ENCODE measurements at regions not wholly inside any gene's neighbourhood (a gene's known extent, or its start where the extent isn't known, plus 50 kb on each side); places are given as distances from the start of the nearest gene placed in this dataset.

- POLR2A ChIA-PET = no interaction called here
- H3K4me3 Mint-ChIP-seq = no peak overlapping the region
- intact Hi-C loops (cut with DNase I, micrococcal nuclease) = no loop called here
These were observed 82.4 kb upstream of the NAF1 start for GRCh38 chr4:163249042-163249441.

GRCh38 chr4:163245044-163245728 lies 78.5 kb upstream of the NAF1 start:
- H3K27ac Mint-ChIP-seq = no peak overlapping the region
- peaks cover 11% of the 10 kb centered on the region for H3K27me3 Mint-ChIP-seq
- no peak overlapping the region for H3K4me3 ChIP-seq (ENCODE audit: low read length)
- no peak for TF ChIP-seq CTCF (IDR thresholded peaks at IDR 0.05)
- POLR2A ChIA-PET = no interaction called here
- H3K27me3 ChIP-seq (ENCODE audit: control insufficient read depth in 1 of 2, insufficient read depth in 2 of 2, low read length in 2 of 2) = no peaks in the 10 kb centered on the region
- ATAC-seq (ENCODE audit: poor library complexity) = no peak
- H3K9me3 Mint-ChIP-seq = peaks cover 5% of the 10 kb centered on the region
- peaks cover 0 to 3% of the 10 kb centered on the region in 2 experiments for H3K9me3 ChIP-seq (ENCODE audit: control insufficient read depth in 1 of 2, insufficient read depth in 1 of 2, low read length in 2 of 2)
- H3K36me3 ChIP-seq (ENCODE audit: insufficient read depth, low read length) = no peaks in the 10 kb centered on the region
- no peaks in the 10 kb centered on the region for H3K4me1 Mint-ChIP-seq (ENCODE audit: low read depth)
- DNase-seq = no peak
- CTCF ChIA-PET = no interaction called here
- H3K27ac ChIP-seq (ENCODE audit: low read depth in 1 of 2, low read length in 2 of 2) = no peak overlapping the region
- intact Hi-C loops (cut with DNase I, micrococcal nuclease) = no loop called here
- H3K4me1 ChIP-seq (ENCODE audit: insufficient read depth, low read length) = no peaks in the 10 kb centered on the region
- no peak overlapping the region for H3K4me3 Mint-ChIP-seq
- no peaks in the 10 kb centered on the region for H3K36me3 Mint-ChIP-seq (ENCODE audit: low read depth)

More at GRCh38 chr4:163249042-163249441, 82.4 kb upstream of the NAF1 start:
- no peak overlapping the region for H3K27ac Mint-ChIP-seq
- Histone ChIP-seq H3K27me3 (ENCODE audit: control insufficient read depth in 1 of 2, insufficient read depth in 2 of 2, low read length in 2 of 2) (peaks cover 0 to 3% of the 10 kb centered on the region in 2 experiments), H3K27ac (ENCODE audit: low read depth in 1 of 2, low read length in 2 of 2) (no peak overlapping the region), H3K36me3 (ENCODE audit: insufficient read depth, low read length) (no peaks in the 10 kb centered on the region), H3K4me1 (ENCODE audit: insufficient read depth, low read length) (no peaks in the 10 kb centered on the region), H3K4me3 (ENCODE audit: low read length) (no peak overlapping the region), H3K9me3 (ENCODE audit: control insufficient read depth in 1 of 2, insufficient read depth in 1 of 2, low read length in 2 of 2) (peaks cover 0 to 6% of the 10 kb centered on the region in 2 experiments)
- H3K36me3 Mint-ChIP-seq (ENCODE audit: low read depth) = no peaks in the 10 kb centered on the region
- DNase-seq (no peak), ATAC-seq (ENCODE audit: poor library complexity) (no peak)
- CTCF ChIA-PET = no interaction called here
- peaks cover 5% of the 10 kb centered on the region for H3K9me3 Mint-ChIP-seq
- peaks cover 5% of the 10 kb centered on the region for H3K27me3 Mint-ChIP-seq
- no peaks in the 10 kb centered on the region for H3K4me1 Mint-ChIP-seq (ENCODE audit: low read depth)
- no peak for TF ChIP-seq CTCF (IDR thresholded peaks at IDR 0.05)

GRCh38 chr4:163243297-163243981 lies 76.7 kb upstream of the NAF1 start:
- Mint-ChIP-seq H3K27ac (no peak overlapping the region), H3K27me3 (peaks cover 11% of the 10 kb centered on the region), H3K4me3 (no peak overlapping the region), H3K4me1 (ENCODE audit: low read depth) (no peaks in the 10 kb centered on the region), H3K36me3 (ENCODE audit: low read depth) (no peaks in the 10 kb centered on the region), H3K9me3 (no peaks in the 10 kb centered on the region)
- Histone ChIP-seq H3K36me3 (ENCODE audit: insufficient read depth, low read length) (no peaks in the 10 kb centered on the region), H3K27me3 (ENCODE audit: control insufficient read depth in 1 of 2, insufficient read depth in 2 of 2, low read length in 2 of 2) (no peaks in the 10 kb centered on the region), H3K4me1 (ENCODE audit: insufficient read depth, low read length) (no peaks in the 10 kb centered on the region), H3K4me3 (ENCODE audit: low read length) (no peak overlapping the region), H3K9me3 (ENCODE audit: control insufficient read depth in 1 of 2, insufficient read depth in 1 of 2, low read length in 2 of 2) (no peaks in the 10 kb centered on the region), H3K27ac (ENCODE audit: low read depth in 1 of 2, low read length in 2 of 2) (no peak overlapping the region)
- ATAC-seq (ENCODE audit: poor library complexity) = no peak
- no peak for DNase-seq
- POLR2A ChIA-PET = no interaction called here
- intact Hi-C loops (cut with DNase I, micrococcal nuclease) = no loop called here
- CTCF ChIA-PET = no interaction called here
- no peak for TF ChIP-seq CTCF (IDR thresholded peaks at IDR 0.05)
